HG02885 (cell line): ENCODE measurements at regions not wholly inside any gene's neighbourhood (a gene's known extent, or its start where the extent isn't known, plus 50 kb on each side); places are given as distances from the start of the nearest gene placed in this dataset.

ENCODE experiments used
- ATAC-seq: cut with Tn5 transposase; IDR thresholded peaks from one replicate; pipeline ENCODE4 v1.9.1; 2021; ENCODE audit warnings: mild to moderate bottlenecking; ENCODE audit not compliant: unreplicated experiment, poor library complexity

- ATAC-seq = no peak
Observed at GRCh38 chrX:51954592-51954991, 61.2 kb downstream of the MAGED1 start.

GRCh38 chrX:51955200-51955599 is 61.8 kb downstream of the MAGED1 start:
- peak; percentile 99 for ATAC-seq

- ATAC-seq = no peak
Observed at GRCh38 chrX:51956441-51956840, 63.0 kb downstream of the MAGED1 start.

GRCh38 chrX:51975360-51975759 is 81.9 kb downstream of the MAGED1 start:
- ATAC-seq = no peak

GRCh38 chrX:51975811-51976210 is 82.4 kb downstream of the MAGED1 start:
- no peak for ATAC-seq

- no peak for ATAC-seq
Observed at GRCh38 chrX:51976503-51976902, 83.1 kb downstream of the MAGED1 start.
